HG03045 (cell line): ENCODE measurements at regions not wholly inside any gene's neighbourhood (a gene's known extent, or its start where the extent isn't known, plus 50 kb on each side); places are given as distances from the start of the nearest gene placed in this dataset.

Experiments
- ATAC-seq: cut with Tn5 transposase; IDR thresholded peaks from one replicate; pipeline ENCODE4 v1.9.1; 2021; ENCODE audit warnings: mild to moderate bottlenecking, moderate library complexity; ENCODE audit not compliant: unreplicated experiment

DNA sequence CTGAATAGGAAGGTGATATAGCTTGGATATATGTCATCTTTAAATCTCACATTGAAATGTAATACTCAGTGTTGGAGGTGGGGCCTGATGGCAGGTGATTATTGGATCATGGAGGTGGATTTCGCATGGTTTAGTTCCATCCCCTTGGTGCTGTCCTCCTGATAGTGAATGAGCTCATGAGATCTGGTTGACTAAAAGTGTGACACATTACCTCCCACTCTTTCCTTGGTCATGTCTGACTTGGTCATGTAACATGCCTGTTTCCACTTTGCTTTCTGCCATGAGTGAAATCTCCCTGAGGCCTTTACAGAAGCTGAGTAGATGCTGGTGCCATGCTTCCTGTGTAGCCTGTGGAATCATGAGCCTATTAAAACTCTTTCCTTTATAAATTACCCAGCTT, 664.5 kb upstream of the NR5A2 start:
- ATAC-seq, result no peak

DNA sequence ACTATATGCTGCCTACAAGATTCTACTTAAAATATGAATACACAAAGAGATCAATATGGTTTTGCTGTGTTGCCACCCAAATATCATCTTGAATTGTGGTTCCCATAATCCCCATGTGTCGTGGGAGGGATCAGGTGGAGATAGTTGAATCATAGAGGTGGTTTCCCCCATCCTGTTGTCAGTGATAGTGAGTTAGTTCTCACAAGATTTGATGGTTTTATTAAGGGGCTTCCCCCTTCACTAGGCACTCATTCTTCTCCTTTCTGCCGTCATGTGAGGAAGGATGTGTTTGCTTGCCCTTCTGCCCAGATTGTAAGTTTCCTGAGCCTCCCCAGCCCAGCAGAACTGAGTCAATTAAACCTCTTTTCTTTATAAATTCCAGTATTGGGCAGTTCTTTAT, 654.4 kb upstream of the NR5A2 start:
- no peak for ATAC-seq

DNA sequence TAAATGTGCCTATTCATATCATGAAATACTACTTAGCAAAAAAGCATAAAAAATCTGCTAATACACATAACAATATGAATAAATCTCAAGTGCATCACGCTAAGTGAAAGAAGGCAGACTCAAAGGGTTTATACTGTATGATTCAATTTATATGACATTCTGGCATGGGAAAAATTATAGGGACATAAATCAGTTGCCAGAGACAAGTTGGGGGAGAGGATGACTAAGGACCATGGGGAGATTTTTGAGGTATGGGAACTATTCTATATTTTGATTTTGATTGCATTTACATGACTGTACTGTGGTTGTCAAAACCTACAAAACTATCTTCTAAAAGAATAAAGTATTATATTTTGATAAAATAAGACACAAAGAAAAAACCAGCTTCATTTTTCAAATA, 650.3 kb upstream of the NR5A2 start:
- no peak for ATAC-seq

DNA sequence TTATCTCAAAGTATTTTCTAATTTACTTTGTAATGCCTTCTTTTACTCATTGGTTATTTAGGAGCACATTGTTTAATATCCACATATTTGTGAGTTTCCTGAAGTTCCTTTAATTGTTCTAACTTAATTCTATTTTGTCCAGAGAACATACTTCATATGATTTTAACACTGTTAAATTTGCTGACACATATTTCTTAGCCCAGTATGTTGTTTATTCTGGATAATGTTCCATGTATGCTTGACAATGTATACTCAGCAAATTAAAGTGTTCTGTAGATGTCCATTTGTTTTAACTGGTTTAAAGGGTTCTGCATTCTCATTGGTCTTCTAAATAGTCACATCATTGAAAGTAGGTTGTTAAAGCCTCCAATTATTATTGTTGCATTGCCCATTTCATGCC, 643.7 kb upstream of the NR5A2 start:
- no peak for ATAC-seq

DNA sequence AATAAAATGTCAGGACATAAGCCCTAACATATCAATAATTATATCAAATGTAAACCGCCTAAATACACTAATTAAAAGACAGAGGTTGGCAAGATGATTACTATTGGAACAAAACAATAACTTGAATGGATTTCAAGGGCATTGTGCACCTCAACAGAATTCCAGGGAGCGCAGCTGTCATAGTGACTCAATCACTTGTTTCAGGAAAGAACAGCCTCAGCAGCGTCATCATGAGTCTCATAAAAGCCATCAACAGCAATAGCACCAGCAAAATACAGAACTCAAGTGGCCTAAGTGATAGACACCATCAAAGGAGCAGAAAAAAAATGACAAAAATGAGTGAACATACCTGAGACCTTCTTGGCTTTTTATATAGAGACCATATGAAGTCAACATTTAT, 632.7 kb upstream of the NR5A2 start:
- ATAC-seq, result no peak

DNA sequence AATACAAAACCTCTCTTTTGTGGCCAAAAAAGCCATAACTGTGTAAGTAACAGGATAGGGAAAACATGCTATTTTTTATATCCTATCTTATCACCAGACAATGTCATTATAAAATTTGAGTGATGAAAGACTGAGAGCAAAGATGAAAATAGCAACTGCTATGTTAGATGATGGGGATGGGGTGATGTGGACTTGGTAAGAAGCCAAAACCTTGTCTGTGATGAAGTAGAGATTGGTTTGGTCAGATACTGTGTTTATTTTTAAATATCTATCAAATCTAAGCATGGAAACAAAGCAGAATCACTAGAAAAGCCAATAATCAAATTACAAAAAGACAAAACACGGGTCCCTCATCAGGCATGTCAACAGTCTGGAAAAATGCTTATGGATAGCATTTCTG, 631.1 kb upstream of the NR5A2 start:
- ATAC-seq, result no peak

DNA sequence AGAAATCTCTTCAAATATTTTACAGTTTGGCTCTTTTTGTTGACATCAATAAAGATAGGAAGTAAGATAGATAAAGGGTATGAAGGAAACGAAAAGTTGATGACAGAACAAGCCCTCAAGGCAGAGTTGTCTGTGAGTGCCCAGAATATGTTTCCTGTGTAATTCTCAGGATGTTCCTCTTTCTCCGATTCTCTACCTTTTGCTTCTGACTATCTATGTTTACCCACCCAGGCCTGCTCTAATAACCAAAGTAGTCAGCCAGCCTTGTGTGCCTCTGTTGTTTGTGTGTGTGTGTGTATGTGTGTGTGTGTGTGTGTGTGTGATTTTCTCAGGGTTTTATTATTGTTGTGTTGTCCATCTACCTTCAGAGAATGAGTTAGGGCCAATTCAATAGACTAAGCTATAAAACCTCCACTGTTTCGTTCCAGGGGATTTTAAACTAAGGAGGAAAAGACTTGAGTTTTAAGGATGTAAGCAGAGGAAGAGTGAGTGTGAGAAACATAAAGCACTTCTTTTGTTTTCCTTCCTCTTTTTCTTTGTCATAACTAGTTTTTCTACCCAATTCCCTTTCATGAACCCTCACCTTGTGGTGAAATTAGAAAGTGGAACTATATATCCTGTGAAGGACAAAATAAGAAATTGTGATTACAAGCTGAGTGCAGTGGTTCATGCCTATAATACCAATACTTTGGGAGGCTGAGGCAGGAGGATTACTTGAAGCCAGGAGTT, 627.4 kb upstream of the NR5A2 start:
- ATAC-seq, result no peak

DNA sequence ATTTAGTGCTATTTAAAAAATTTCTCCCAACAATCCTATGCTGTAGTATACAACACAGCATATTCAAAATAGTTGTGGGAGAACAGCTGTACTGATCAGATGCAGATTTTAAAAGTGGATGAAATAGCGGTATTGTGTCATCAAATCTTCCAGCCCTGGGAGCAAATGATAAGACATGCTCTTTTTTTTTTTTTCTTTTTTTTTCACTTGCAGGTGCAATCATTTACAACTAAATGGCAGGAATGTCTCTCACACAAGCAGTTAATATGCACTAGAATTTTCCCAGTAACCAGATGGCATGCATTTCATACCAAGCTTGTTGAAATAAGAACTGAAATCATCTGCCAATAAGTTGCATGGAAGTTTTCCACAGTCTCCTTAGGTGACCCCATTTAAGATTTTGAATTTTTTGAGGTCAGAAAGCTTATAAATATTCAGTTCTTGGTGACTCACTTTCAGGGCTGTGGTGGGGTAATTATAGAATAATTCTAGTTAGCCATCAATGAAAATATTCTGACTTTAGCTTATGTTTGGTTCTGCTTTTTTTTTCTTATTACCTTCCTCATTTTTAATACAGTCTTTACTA, 623.9 kb upstream of the NR5A2 start:
- no peak for ATAC-seq

DNA sequence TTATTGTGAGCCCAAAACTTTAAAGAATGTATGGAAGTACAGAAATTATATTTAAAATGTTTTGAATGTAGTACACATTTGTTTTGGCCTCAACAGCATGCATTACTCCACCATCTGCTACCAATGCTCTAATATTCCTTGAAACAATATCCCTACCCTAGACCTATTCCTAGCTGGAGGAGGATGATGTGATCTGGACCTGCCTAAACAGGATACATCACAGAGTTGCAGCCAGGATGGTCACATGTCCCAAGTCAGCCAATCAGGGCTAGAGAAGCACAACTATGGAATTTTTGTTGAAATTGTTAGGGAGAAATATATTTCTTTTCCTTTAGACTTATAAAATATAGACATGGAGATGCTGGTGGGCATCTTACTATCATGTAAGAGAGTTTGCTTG, 623.3 kb upstream of the NR5A2 start:
- ATAC-seq, result no peak

DNA sequence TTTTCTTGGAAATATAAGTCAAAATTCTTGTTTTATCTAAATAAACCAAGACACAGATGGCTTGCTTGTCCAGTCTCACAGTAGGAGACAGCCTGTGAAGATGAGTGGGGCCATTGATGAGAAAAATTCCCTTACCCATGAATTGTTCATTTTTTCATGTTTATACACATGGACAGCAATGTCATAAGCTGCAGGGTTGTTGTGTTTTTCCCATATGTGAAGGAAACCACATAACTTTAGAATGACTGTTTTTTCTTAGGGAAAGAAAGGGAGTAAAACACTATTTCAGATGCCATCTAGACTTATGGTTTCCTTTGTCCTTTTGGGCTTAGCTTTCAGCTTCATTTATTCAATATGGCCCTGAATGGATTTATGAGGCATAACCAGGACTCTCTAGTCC, 622.5 kb upstream of the NR5A2 start:
- ATAC-seq, result no peak

DNA sequence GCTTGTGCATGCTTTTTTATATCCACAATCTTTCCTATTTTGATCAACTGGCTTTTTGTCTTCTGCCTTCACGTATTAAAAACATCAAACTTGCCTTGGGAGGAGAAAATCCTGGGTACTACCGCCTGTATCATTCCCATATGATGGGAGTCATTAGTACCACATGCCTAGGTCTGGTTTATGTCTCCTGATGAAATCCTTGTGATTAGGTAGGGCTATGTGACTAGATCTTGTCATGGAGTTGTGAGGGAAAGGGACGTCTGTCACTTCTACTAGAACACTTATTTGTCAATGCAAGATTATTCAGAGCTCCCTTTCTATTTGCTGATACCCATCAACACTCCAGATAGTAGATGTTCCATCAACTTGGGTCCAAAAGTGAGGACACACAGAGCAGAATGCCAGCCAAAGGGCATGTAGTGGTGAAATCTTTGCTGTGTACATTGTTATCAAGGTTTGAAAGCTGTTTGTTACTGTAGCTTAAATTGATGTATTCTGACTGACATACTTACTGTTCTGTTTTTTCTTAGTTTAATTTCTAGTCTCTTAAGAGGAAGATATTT, 621.8 kb upstream of the NR5A2 start:
- ATAC-seq, result no peak

DNA sequence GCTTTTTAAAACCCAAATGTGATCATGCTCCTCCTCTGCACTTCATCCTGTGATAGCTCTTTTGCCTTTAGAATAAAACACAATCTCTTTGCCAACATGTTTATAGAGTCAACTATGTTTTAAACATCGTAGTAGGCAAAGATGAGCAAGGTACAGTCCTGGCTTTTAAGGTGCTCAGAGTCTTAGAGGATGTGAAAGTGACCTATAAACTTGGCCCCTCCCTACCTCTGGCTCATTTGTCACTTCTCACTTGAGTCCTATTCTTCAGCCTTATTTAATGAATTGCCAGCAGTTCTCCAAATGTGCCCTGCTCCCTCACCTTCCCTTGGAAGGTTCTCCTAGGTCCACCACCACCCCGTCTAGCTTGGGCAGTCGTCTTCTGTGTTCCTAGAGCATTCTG, 617.0 kb upstream of the NR5A2 start:
- no peak for ATAC-seq

DNA sequence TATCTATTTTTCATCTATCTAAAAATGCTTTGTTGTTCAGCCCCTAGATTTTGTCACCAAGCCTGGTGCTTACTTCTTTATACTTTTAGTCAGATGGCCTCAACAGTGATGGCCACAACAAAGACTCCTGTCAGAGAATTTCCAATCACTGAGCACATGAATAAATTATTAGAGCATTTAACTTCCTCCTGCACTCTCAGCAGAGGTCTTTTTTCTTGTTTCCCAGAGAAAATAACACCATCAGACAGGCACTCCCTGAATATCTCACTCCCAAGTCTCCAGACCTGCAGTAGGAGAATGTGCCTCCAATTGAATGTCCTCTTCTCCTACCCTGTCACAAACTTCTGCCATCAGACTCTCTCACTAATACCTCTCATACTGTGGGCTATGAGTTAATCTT, 616.0 kb upstream of the NR5A2 start:
- ATAC-seq, result no peak

DNA sequence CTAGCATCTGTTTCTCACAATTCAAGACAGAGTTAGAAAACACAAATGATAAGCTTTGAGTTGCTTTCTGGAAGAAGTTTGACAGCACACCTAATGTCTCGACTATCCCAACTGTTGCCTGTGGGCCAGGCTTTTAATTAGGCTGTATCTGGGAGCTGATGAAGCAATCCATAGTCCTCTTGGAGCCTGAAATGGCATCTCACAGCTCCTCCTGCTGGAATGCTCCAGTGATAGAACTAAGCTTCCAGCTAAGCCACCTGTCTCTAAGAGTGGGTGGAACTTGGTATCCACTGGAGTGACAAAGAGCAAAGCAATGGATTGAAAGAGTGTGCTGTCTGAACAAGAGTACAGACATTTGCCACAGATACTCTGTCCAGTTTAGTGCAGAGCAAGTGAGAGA, 605.3 kb upstream of the NR5A2 start:
- no peak for ATAC-seq

DNA sequence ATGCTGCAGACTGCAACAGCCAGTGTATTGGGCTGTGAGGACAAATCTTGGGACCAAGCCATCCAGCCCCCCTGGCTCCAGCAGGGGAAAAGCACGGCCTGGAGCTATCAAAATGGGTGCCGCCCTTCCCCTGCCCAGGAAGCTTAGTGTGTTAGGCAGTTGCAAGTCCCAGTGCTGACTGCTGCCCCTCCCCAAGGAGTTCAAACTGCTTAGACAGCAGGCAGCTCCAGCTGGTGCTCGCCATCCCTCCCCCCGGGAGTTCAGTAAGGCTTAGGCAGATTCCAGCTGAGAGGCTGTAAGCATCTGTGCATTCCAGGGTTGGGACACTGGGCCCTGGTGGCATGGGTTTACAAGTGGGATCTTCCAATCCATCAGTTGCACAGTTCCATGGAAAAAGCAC, 579.6 kb upstream of the NR5A2 start:
- no peak for ATAC-seq

DNA sequence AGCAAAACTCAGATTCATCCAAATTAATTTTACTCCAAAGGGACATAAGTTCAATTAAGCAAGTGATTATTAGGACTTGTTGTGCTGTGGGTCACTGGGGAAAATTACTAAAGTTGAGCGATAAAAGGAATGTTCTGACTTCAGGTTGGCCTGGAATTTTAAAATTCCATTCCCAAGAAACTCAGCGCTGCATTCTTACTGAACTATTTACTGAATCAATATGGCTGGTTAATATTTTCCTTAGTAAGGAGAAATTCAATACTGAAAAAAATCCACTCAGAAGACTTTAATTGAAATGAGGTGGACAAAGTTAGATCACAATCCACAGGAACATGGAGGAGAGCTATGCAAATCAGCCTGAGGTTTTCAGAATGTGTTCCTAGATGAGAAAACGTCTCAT, 578.9 kb upstream of the NR5A2 start:
- ATAC-seq, result no peak

DNA sequence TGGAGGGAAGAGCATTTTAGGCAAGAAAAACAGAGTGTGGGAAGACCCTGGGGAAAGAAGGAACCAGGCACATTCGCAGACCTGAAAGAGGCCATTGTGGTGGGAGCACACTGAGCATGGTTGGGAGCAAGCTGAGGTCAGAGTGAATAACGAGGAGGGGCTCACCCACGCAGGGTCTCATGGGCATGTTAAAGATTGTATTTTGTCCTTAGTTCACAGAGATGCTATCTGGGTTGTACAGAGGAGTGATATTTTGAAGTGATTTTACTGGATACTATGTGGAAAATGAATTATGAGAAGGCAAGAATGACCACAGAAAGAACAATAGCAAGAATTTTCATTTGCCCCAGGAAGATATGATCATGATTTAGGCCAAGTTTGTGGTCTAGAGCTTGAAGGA, 578.3 kb upstream of the NR5A2 start:
- ATAC-seq, result no peak

DNA sequence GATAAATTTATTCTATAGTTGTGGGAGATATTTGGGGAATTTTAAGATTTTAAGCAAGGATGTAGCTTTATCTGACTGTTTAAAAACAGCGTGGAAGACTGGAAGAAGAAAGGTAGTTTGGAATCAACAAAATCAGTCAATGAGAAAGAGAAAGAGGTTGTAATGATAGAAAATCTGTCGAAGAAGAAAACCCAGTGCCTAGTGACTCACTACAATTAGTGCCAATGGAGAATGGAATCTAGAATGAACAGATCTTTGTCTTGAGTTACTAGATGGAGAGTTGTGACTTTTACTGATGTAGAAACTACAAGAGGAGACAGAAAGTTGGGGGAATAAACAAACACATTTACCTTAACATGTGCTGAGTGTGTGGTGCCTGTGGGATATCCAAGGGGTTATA, 577.8 kb upstream of the NR5A2 start:
- ATAC-seq, result no peak

DNA sequence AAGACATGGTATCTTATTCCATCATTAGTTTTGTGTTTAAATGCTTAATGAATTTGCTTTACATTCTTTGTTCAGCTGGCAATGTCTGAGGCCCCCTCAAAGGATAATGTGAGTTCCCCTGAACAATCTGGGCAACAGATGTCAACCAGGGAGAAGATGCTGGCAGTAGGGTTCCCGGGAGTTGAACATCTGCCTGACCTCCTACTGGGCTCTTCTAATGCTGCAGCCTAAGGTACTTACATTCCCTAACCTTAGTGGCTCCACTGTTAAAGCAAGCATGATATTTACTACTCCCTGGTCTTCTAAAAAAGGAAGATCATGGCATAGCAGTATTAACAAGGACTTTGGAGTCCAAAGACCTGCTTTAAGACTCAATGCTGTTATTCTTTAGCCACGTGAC, 574.9 kb upstream of the NR5A2 start:
- ATAC-seq, result no peak

DNA sequence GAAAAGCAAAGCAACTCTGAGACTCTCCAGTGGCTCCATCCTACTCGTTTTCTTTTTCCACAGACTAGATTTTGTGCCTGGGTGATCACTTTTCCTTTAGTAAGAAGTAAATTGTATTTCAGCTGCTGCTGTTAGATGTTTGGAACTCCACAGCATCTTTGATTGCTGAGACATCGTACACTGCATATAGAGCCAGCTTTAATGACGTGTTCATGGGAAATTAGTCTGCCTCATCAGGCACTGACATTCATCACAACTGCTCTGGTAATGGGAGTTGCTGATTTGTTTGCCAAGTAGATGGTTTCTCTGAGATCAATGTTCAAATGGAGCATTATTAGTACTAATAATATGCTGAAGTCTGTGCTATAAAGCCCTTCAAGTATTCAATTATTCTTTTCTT, 573.8 kb upstream of the NR5A2 start:
- no peak for ATAC-seq

DNA sequence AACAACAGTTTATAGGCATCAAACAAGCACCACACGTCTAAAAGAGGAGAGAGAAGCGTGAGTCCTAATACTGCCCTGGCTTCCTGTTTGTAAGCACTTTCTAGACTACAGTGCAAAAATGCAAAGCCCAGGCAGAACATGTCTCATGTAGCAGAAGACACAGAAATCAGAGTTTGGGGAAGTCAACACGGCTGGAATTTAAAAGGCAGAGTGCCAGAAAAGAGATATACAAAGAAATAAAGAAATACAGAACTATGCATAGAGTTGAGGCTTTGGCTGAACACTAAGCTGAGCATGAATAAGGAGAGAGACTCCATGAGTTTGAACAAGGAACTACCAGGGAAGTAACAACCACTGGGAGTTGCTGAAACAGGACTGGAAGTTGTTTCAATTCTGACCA, 566.6 kb upstream of the NR5A2 start:
- ATAC-seq, result no peak

DNA sequence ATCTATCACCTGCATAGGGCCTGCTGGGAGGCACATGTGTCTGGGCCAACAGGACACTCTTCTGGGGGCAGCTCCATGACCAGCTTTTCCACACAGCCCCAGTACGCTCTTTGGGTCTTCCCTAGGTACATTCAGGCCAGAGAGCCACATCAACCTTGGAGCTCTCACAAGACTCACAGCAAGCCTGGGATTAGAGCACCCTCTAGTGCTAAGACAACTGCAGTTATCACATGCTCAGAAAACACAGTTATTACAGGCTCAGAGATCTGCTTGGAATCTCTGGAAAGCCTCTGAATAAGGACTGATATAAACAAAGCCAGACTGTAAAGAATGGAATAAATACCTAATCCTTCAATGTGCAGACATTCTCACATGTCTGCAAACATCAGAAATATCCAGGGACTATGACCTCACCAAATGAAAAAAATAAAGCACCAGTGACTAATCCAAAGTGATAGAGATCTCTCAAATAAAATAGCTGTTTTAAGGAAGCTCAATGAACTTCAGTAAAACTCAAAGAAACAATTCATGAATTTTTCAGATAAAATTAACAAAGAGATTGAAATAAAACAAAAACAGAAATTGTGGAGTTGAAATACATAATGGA, 563.9 kb upstream of the NR5A2 start:
- ATAC-seq, result no peak
